Neural progenitor cell (in vitro differentiated cells): ENCODE measurements at regions not wholly inside any gene's neighbourhood (a gene's known extent, or its start where the extent isn't known, plus 50 kb on each side); places are given as distances from the start of the nearest gene placed in this dataset.

ENCODE experiments used
- CTCF ChIP-seq: fragments of 200-600 bp; sonication (generic); IDR thresholded peaks from 2 replicates; pipeline ENCODE4 v1.5.1; 2017; ENCODE audit warnings: antibody characterized with exemption, mild to moderate bottlenecking
- EZH2 ChIP-seq: fragments of 200-600 bp; sonication (generic); IDR thresholded peaks from 2 replicates; pipeline ENCODE4 v1.6.1; 2017; ENCODE audit warnings: antibody characterized with exemption, mild to moderate bottlenecking, moderate library complexity

- TF ChIP-seq CTCF (no peak), EZH2 (no peak)
Observed at GRCh38 chr15:85892232-85892631, 97.5 kb upstream of the KLHL25 start.
